ENCODE measurements at regions not wholly inside any gene's neighbourhood (a gene's known extent, or its start where the extent isn't known, plus 50 kb on each side); places are given as distances from the start of the nearest gene placed in this dataset.

GRCh38 chr5:110896901-110897300 is 158.1 kb downstream of the SLC25A46 start:
- Histone ChIP-seq H3K36me3 (no peaks in the 10 kb centered on the region), H3K4me3 (no peak overlapping the region), H3K27ac (no peak overlapping the region), H3K27me3 (no peaks in the 10 kb centered on the region), H3K9me3 (peaks cover 0 to 6% (median 0%) of the 10 kb centered on the region in 4 donors), H3K4me1 (no peaks in the 10 kb centered on the region)
- TF ChIP-seq EP300 (IDR thresholded peaks at IDR 0.05) (no peak), POLR2A (IDR thresholded peaks at IDR 0.05) (no peak), CTCF (IDR thresholded peaks at IDR 0.05) (no peak)
- DNase-seq (ENCODE audit: low spot score in 2 of 2), result no peak

GRCh38 chr5:110899566-110900412 is 161.0 kb downstream of the SLC25A46 start:
- no peak for DNase-seq (ENCODE audit: low spot score in 2 of 2)
- TF ChIP-seq POLR2A (IDR thresholded peaks at IDR 0.05), result no peak
- TF ChIP-seq EP300 (IDR thresholded peaks at IDR 0.05), result no peak
- TF ChIP-seq CTCF (IDR thresholded peaks at IDR 0.05), result no peak
- H3K4me1 ChIP-seq, result no peaks in the 10 kb centered on the region
- no peak overlapping the region for H3K4me3 ChIP-seq
- no peaks in the 10 kb centered on the region for H3K36me3 ChIP-seq
- H3K9me3 ChIP-seq, result no peaks in the 10 kb centered on the region
- H3K27me3 ChIP-seq, result no peaks in the 10 kb centered on the region
- H3K27ac ChIP-seq, result no peak overlapping the region
- 65 to 74% methylated on average over 4 of the region's 4 CpGs for WGBS, 2 donors

- no peaks in the 10 kb centered on the region for H3K4me1 ChIP-seq
- no peaks in the 10 kb centered on the region for H3K36me3 ChIP-seq
- H3K27me3 ChIP-seq, result no peaks in the 10 kb centered on the region
- no peaks in the 10 kb centered on the region for H3K9me3 ChIP-seq
- DNase-seq (ENCODE audit: low spot score in 2 of 2), result no peak
- no peak overlapping the region for H3K27ac ChIP-seq
- H3K4me3 ChIP-seq, result no peak overlapping the region
- TF ChIP-seq POLR2A (IDR thresholded peaks at IDR 0.05), result no peak
- no peak for TF ChIP-seq CTCF (IDR thresholded peaks at IDR 0.05)
- TF ChIP-seq EP300 (IDR thresholded peaks at IDR 0.05), result no peak
- WGBS, 2 donors, result 50 to 59% methylated on average over 2 of the region's 2 CpGs
These were observed 162.0 kb downstream of the SLC25A46 start for GRCh38 chr5:110900829-110901228.

GRCh38 chr5:110903966-110904365 is 165.2 kb downstream of the SLC25A46 start:
- Histone ChIP-seq H3K4me3 (no peak overlapping the region), H3K4me1 (no peaks in the 10 kb centered on the region), H3K27me3 (no peaks in the 10 kb centered on the region), H3K9me3 (no peaks in the 10 kb centered on the region), H3K27ac (no peak overlapping the region), H3K36me3 (no peaks in the 10 kb centered on the region)
- DNase-seq (ENCODE audit: low spot score in 2 of 2), result no peak
- 80 to 87% methylated on average over 3 of the region's 3 CpGs for WGBS, 2 donors
- TF ChIP-seq POLR2A (IDR thresholded peaks at IDR 0.05) (no peak), EP300 (IDR thresholded peaks at IDR 0.05) (no peak)

GRCh38 chr5:110908848-110909247 is 162.7 kb upstream of the TSLP start:
- H3K4me1 ChIP-seq, result no peaks in the 10 kb centered on the region
- H3K9me3 ChIP-seq, result no peaks in the 10 kb centered on the region
- H3K27ac ChIP-seq, result no peak overlapping the region
- DNase-seq (ENCODE audit: low spot score in 2 of 2), result no peak
- H3K36me3 ChIP-seq, result no peaks in the 10 kb centered on the region
- TF ChIP-seq CTCF (IDR thresholded peaks at IDR 0.05) (no peak), EP300 (IDR thresholded peaks at IDR 0.05) (no peak), POLR2A (IDR thresholded peaks at IDR 0.05) (no peak)
- H3K27me3 ChIP-seq, result no peaks in the 10 kb centered on the region
- H3K4me3 ChIP-seq, result no peak overlapping the region

Measured in tibial nerve (tissue), 4 donors.